ENCODE measurements at regions not wholly inside any gene's neighbourhood (a gene's known extent, or its start where the extent isn't known, plus 50 kb on each side); places are given as distances from the start of the nearest gene placed in this dataset.

DNA sequence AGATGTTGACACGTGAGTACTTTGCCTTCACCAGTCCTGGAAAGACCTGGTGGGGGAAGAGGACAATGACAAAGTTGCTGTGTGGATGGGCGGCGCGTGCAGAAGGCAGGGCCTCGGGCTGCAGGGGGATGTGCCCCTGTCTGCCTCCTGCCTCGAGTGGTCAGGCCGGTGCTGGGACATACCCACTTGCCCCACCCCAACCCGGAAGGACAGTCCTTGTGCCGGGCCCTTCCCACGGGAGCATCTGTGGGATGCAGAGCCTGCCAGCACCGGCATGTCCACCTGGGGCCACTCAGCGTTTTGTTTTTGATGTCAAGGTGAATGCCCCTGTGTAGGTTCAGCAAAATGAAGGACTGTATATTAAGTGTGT lies 60.5 kb upstream of the BHLHE23 start:
- no peak overlapping the region for H3K9ac ChIP-seq (ENCODE audit: insufficient read depth in 1 of 2, low read length in 2 of 2)
- DNase-seq = no peak
- no peak for TF ChIP-seq CTCF (IDR thresholded peaks at IDR 0.05; ENCODE audit: control extremely low read depth, extremely low read depth)
- H3K27ac ChIP-seq (ENCODE audit: low read depth in 1 of 2, low read length in 1 of 2) = no peak overlapping the region
- WGBS, 2 donors = 63 to 78% methylated on average over 12 of the region's 12 CpGs
- no peak for ATAC-seq (ENCODE audit: insufficient read depth, low FRiP score)
- H3K27me3 ChIP-seq (ENCODE audit: control insufficient read depth in 3 of 3, insufficient read depth in 3 of 3, low read length in 2 of 3) = peaks cover 2 to 15% (median 4%) of the 10 kb centered on the region in 3 donors
- no peaks in the 10 kb centered on the region for H3K36me3 ChIP-seq (ENCODE audit: control insufficient read depth in 4 of 4, insufficient read depth in 4 of 4, low read length in 4 of 4)
- no peak overlapping the region for H3K4me3 ChIP-seq
- peaks cover 0 to 5% (median 0%) of the 10 kb centered on the region in 4 donors for H3K9me3 ChIP-seq (ENCODE audit: control insufficient read depth in 4 of 4, insufficient read depth in 3 of 4, low read length in 3 of 4)
- no peaks in the 10 kb centered on the region for H3K4me1 ChIP-seq (ENCODE audit: control insufficient read depth in 5 of 5, insufficient read depth in 5 of 5, low read length in 5 of 5)

DNA sequence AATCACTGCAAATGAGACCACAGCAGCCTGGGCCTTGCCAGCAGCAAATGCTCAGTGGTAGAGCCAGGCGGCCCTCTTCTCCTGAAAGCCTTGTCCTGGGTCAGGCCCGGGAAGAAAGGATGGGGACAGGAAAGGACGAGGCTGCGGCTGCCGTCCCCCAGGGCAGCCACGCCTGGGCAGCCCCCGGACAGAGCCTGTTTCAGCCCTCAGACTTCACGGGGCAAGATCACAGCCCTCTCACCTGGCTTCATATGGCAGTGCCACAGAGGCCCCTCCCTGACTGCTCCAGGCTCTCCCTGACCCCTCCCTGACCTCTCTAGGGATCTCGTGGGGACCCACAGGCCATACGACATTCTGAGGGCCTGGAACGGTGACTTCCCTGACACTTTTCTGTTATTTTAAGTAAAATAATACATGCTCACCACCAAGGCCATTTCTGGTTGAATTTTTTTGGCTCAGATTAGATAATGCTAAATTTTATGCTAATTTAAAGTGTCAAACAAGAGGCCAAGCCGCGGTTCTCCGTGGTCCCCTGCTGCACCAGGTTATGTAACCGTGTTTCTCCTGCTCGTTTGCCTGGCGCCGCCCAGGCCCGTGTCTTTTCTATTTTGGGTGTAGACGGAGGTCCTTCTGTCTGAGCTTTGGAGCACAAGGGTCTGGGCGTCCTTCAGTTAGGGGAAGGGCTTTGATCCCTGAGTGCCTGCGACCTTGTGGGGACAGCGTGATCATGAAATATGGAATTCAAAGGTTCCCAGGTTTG lies 59.9 kb upstream of the BHLHE23 start:
- no peak overlapping the region for H3K27ac ChIP-seq (ENCODE audit: low read depth in 1 of 2, low read length in 1 of 2)
- H3K4me1 ChIP-seq (ENCODE audit: control insufficient read depth in 5 of 5, insufficient read depth in 5 of 5, low read length in 5 of 5) = no peaks in the 10 kb centered on the region
- H3K4me3 ChIP-seq = no peak overlapping the region
- H3K36me3 ChIP-seq (ENCODE audit: control insufficient read depth in 4 of 4, insufficient read depth in 4 of 4, low read length in 4 of 4) = no peaks in the 10 kb centered on the region
- H3K9me3 ChIP-seq (ENCODE audit: control insufficient read depth in 4 of 4, insufficient read depth in 3 of 4, low read length in 3 of 4) = peaks cover 0 to 8% (median 0%) of the 10 kb centered on the region in 4 donors
- ATAC-seq (ENCODE audit: insufficient read depth, low FRiP score) (no peak), DNase-seq (no peak)
- TF ChIP-seq CTCF (IDR thresholded peaks at IDR 0.05; ENCODE audit: control extremely low read depth, extremely low read depth) = no peak
- peaks cover 0 to 15% (median 4%) of the 10 kb centered on the region in 3 donors for H3K27me3 ChIP-seq (ENCODE audit: control insufficient read depth in 3 of 3, insufficient read depth in 3 of 3, low read length in 2 of 3)
- no peak overlapping the region for H3K9ac ChIP-seq (ENCODE audit: insufficient read depth in 1 of 2, low read length in 2 of 2)
- 67 to 75% methylated on average over 23 of the region's 23 CpGs for WGBS, 2 donors

DNA sequence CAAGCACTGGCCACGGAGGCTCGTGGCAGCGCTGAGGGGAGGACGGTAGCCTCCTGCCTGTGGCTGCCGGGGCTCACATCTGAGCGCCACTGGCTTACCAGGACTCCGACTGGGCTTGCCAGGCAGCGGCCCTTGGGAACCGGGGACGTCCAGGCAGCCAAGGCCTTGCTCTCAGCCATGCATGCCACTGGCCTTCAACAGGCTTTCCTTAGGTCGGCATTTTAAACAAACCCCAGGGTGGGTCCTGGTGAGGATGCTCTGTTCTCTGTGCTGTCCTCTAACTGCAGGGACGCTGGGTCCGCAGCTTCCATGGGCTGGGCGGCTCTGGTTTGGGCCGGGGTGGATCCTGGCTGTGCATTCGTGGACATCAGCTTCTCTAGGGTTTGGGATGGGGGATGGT lies 59.1 kb upstream of the BHLHE23 start:
- H3K27ac ChIP-seq (ENCODE audit: low read depth in 1 of 2, low read length in 1 of 2) = no peak overlapping the region
- WGBS, 2 donors = 85% methylated on average over 16 of the region's 16 CpGs
- H3K9me3 ChIP-seq (ENCODE audit: control insufficient read depth in 4 of 4, insufficient read depth in 3 of 4, low read length in 3 of 4) = peaks cover 0 to 13% (median 0%) of the 10 kb centered on the region in 4 donors
- H3K4me3 ChIP-seq = no peak overlapping the region
- no peak overlapping the region for H3K9ac ChIP-seq (ENCODE audit: insufficient read depth in 1 of 2, low read length in 2 of 2)
- H3K36me3 ChIP-seq (ENCODE audit: control insufficient read depth in 4 of 4, insufficient read depth in 4 of 4, low read length in 4 of 4) = no peaks in the 10 kb centered on the region
- H3K4me1 ChIP-seq (ENCODE audit: control insufficient read depth in 5 of 5, insufficient read depth in 5 of 5, low read length in 5 of 5) = no peaks in the 10 kb centered on the region
- TF ChIP-seq CTCF (IDR thresholded peaks at IDR 0.05; ENCODE audit: control extremely low read depth, extremely low read depth) = no peak
- DNase-seq = no peak
- H3K27me3 ChIP-seq (ENCODE audit: control insufficient read depth in 3 of 3, insufficient read depth in 3 of 3, low read length in 2 of 3) = peaks cover 0 to 8% (median 0%) of the 10 kb centered on the region in 3 donors
- no peak for ATAC-seq (ENCODE audit: insufficient read depth, low FRiP score)
